ENCODE measurements at regions not wholly inside any gene's neighbourhood (a gene's known extent, or its start where the extent isn't known, plus 50 kb on each side); places are given as distances from the start of the nearest gene placed in this dataset.
A peak's percentile ranks its signal among the peaks of the same experiment; 100 is the strongest.

DNA sequence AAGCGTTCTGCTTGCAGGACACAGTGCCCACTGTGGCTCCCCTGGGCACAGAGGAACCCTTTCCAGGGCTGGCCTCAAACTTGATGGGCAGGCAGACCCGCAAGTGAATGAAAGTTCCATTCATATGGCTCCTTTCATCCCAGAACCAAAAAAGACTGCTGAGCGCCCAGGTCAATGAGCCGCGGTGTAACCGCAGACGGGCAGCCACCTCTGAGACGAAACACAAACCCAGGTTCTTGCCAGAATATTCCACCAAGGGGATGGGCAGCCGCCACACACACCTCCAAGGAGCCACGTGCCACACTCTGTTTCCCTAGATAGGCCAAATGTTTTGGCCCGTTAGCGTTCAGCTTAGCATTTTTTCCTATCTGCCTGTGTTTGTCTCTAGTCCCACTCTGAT, 82.8 kb upstream of the IGF1R start:
- no peak for DNase-seq

DNA sequence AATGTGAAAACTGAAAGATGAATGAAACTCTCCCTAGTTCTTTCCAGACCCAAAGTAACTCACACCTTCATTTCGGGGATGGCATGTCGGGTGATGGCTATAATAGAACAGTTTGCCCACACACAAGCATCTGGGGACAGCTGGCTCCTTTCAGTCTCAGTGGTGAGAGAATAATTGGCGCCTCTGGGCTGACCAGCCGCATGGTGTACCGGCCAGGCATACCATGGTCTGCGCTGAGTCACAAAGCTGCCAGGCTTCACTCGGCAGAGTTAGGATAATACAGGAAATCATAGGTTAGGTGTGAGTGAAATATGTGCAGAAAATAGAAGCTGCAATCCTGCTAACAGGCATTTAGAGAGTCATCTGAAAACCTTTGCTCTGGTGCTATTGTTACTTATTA, 80.4 kb upstream of the IGF1R start:
- DNase-seq: no peak

DNA sequence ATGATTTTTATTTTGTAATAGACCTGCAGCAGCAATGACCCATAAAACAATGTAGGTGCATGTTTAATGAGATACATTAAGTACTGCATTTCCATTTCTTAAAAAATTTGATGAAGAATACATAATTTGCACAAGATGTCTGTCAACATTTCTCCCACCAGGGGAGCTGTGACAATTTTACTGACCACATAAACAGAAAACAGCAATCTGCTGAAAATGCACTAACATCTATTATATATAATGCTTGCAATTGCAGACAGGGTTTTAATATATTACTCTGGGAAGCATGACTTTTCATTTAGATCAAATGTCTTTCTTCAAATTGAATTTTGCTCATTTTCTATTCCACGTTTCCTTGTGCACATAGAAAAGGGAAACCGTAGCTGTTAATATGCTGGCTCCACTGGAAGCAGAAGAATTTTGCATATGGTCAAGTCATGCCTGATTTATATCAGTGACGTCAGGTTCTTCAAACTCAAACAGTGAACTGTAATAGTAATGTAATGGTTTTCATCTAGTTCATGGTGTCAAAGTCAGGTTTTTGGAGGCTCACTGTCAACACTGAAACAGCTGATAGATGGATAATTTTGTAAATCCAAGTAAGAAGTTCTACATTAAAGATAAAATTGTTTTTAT, 79.8 kb upstream of the IGF1R start:
- DNase-seq: no peak

DNA sequence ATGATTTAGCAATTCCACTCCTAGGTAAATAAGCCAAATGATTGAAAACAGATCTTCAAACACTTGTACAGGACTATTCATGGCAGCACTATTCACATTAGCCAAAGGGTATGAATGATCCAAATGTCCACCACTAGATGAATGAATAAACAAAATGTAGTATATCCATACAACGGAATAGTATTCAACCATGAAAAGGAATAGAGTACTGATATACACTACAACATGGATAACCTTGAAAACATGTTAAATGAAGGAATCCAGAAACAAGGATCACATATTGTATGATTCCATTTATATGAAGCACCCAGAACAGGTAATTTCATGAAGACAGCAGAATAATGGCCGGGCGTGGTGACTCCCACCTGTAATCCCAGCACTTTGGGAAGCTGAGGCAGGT, 78.2 kb upstream of the IGF1R start:
- DNase-seq: no peak

DNA sequence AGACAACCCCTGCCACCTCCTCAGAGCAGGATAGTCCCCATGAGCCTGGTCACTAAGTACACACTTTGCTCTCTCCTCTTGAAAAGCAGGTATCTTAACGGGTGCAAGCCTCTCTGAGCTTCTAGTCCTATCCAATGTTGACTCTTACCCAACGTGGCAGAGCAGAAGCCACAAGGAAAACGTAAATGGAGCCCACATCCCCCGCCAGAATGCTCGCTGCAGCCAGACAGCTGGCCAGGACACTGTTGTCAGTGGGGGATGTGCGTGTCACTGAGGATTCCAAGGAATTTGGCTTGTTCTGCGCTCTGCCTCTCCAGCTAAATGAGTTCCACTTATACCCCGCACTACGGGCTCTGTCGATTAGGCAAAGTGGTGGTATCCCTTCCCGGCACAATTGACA, 67.8 kb upstream of the IGF1R start:
- DNase-seq: no peak

DNA sequence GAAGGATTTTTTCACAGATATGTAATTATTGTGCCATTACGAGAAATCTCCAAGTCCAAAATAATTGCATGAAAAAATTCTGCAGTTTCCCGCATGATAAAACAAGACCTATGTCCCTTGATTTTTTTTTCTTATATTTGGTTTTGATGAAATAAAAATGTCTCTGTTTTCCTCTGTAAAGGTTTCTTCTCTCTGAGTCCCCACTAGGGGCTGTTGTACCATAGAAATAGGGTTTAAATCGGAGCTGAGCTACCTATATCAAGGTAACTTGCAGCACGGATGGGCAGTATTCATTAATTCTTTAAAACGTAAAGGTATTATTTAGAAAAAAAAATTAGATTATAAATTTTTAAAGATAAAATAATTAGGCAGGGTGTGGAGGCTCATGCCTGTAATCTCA, 66.6 kb upstream of the IGF1R start:
- DNase-seq: no peak

DNA sequence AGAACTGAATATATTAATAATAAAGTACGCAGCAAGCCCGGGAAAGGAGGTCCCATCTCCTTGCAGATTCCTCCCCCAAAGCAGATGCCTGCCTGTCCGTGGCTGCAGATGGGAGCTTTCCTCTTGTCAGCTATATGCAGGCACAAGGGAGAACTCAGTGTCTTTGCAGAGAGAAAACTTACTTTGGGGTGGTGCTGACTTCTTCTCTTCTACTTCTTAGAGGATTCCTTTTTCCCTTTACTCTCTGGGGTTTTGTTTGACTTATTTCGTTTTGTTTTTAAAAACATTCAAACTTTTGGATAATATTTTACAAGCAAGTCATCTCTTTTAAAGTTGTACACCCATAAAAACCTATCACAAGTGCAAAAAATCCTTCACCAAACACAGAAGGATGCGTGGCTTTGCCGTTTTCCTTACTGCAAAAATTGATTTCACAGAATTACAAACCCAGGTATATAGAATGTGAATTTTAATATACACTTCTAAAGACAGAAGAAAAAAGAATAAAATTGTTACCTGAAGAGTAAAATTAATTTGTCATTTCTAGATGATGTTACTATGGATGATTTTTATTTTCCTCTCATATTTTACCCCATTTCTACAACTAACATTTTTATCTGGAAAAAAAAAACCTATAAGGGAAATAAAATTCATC, 65.3 kb upstream of the IGF1R start:
- DNase-seq: no peak

DNA sequence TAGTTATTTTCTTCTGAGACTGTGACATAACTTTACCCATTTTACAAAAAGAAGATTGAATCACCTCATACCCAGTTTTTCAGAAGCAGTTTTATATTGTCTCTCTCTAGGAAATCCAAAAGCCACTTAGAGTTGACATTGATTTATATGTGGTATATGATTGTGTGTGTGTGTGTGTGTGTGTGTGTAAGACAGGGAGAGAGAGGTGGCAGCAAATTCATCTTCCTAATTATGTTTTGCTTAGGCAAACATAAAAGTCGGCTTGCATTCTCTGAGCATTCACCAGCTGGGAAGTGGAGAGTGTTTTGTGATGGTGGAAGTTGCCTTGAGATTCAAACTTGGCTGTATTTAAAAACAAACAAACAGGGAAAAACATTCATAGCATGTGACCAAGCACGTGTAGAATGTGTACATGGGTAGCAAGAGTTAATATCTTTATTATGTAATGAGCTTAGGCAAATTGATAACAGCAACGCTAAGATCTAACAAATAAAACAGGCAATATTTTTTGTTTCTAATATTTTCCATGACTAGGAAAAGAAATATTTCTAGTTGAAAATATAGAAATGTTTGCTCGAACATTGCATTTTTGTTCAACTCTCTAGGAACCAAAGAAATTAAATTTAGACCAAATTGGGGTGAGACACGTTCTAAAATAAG, 64.4 kb upstream of the IGF1R start:
- DNase-seq: peak; percentile 18 to 60

DNA sequence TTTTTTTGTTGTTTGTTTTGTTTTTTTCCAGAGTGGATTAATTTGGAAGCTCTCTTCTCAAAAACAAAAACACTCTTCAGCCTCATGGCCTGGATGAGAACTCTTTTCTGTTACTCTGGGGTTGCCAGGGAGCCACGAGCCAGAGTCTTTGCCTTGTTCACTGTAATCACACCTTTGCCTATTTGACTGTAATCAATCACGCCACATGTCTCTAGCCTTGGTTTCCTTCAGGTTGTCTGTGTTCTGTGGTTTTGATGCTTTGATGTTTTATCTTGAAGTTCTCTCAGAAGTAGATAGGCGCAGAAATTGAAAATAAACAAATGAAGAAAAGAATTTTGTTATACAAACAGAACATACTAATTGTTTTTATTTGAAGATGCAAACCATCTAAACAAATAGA, 62.3 kb upstream of the IGF1R start:
- no peak for DNase-seq

DNA sequence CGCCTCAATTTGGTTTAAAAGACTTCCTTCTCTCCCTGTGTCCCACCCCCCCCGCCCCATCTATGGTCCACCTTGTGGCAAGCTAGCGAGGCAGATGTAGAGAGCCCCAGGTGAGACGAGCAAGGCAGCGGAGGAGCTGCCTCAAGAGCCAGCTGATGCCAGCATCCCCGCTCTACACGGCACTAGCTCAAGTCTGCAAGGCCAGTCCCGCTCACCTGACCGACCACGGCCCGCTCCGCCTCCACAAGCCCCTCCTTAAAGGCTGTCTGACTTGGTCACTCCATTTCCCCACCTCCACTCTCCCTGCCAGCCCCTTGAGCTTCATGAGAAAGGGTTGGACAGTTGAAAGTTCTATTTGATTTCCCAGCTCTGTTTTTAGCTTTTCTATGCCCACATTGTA, 56.2 kb upstream of the IGF1R start:
- no peak for DNase-seq

DNA sequence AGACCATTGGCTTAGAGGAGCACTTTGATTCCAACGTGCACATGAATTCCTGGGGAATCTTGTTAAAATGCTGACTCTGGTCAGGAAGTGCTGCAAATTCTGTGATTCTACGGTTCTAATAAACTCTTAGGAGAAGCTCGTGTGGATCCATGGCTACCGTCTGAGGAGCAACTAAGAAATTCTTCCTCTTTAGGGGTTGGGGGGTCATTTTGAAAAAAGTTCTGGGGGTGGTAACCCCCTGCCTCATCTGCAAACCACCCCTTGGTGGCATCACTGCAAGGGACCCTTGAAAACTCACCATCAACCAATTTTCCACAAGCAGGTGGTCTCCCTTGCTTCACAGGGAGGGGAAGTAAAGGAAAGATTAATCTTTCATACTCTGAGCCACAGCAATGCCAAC, 52.2 kb upstream of the IGF1R start:
- DNase-seq: no peak

DNA sequence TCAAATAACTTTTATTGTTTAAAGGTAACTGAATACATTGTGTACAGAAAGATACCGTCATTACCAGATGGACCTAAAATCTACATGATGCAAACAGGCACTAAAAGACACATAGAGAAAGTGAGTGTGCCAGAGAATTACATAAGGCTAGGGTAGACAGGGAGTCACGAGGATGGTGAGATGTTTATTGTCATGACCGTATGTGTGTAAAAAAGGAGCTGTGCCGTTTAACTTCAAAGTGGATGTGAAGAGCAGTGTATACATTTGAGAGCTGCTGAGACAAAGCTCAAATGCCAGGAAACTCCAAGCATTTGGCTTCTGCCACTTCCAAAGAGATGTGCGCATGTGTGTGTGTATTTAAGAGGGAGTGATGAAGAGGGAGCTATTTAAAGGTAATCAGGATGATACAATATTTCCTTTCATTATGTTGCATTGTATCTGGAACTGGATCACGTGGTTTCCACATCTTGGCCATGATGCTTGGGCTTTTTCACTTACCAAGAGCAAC, 51.4 kb upstream of the IGF1R start:
- DNase-seq: peak in 1 of 2 experiments; percentile 11

DNA sequence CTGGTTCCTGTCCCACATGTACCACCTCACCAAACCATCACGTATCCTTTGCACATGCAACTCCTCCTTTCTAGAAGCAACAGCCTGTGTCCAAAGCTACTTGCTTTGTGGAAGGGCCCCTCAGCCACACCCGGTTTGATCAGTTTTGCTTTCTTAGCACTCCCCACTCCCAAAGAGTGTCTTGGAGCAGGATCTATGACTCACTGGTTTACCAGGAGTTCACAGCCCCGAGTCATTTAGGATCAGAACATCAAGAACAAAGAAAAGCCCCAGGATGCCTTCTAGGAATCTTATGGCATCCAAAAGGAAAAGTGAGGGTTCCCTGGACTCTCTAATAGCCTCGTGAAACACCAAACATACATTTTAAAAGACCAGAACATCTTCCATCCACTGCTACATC, 50.7 kb upstream of the IGF1R start:
- no peak for DNase-seq
